Effector memory CD8-positive, alpha-beta T cell (primary cell): ENCODE measurements at regions not wholly inside any gene's neighbourhood (a gene's known extent, or its start where the extent isn't known, plus 50 kb on each side); places are given as distances from the start of the nearest gene placed in this dataset.
A peak's percentile ranks its signal among the peaks of the same experiment; 100 is the strongest.

Source experiments
- ATAC-seq: fragments of 150-1000 bp; cut with Tn5 transposase; replicated peaks from 2 replicates; pipeline ENCODE4 v1.10.0; 2021; ENCODE audit warnings: mild to moderate bottlenecking, moderate library complexity
- DNase-seq, 3 experiments: peaks; one replicate each; pipeline ENCODE4 v3.0.0; 2021
- H3K27ac Mint-ChIP-seq, 2 donors: one replicate each; pipeline ENCODE4 v1.8.0; 2022; ENCODE audit warnings: mild to moderate bottlenecking in 2 of 2, mixed read lengths in 2 of 2, moderate library complexity in 2 of 2
- H3K27me3 Mint-ChIP-seq, 2 donors: one replicate each; pipeline ENCODE4 v1.8.0; 2022; ENCODE audit warnings: mixed read lengths in 2 of 2
- H3K36me3 Mint-ChIP-seq: one replicate; pipeline ENCODE4 v1.8.0; 2022; ENCODE audit warnings: mild to moderate bottlenecking, moderate library complexity, mixed read lengths; ENCODE audit not compliant: insufficient read depth
- H3K4me1 Mint-ChIP-seq, 2 donors: one replicate each; pipeline ENCODE4 v1.8.0; 2022; ENCODE audit warnings: low read depth in 2 of 2, mixed read lengths in 2 of 2
- H3K4me3 Mint-ChIP-seq, 2 donors: one replicate each; pipeline ENCODE4 v1.8.0; 2022; ENCODE audit warnings: mild to moderate bottlenecking in 2 of 2, mixed read lengths in 2 of 2, moderate library complexity in 2 of 2
- H3K9me3 Mint-ChIP-seq, 2 donors: one replicate each; pipeline ENCODE4 v1.8.0; 2022; ENCODE audit warnings: mixed read lengths in 2 of 2

DNA sequence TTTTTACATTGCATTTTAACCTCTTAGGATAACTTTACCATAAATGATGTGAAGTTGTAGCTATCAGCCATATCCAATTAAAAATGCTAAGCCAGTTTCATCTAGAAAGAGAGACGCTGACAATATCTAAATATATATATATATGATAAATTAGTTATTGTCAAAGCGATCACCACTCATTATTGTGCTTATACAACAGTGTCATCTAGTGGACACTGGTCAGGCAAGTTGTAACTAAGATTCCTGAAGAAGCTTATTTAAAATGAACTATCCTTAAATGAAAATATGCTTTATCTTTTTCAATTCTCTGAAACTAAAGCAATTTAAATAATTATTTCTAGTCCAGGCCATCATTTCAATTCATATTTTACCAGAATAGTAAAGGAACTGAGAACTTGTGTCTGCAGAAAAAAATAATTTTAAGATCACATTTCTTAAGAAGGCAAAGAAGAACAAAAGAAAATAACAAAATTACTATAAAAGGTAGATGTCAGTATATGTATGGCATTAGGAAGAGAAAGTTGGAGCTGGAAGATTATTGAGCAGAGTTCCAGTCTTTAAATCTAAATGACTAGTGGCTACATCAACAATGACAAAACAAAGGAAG is 193.3 kb upstream of the SNX7 start:
- H3K4me1 Mint-ChIP-seq, result peaks cover 4 to 9% of the 10 kb centered on the region in 2 donors
- no peak overlapping the region for H3K4me3 Mint-ChIP-seq
- H3K9me3 Mint-ChIP-seq, result no peaks in the 10 kb centered on the region
- H3K36me3 Mint-ChIP-seq, result no peaks in the 10 kb centered on the region
- H3K27ac Mint-ChIP-seq, result no peak overlapping the region
- peak; percentile 48 for ATAC-seq
- peaks cover 0 to 4% of the 10 kb centered on the region in 2 donors for H3K27me3 Mint-ChIP-seq
- peak; percentile 15 to 27 (median 15) for DNase-seq

- H3K4me1 Mint-ChIP-seq, result peaks cover 4 to 9% of the 10 kb centered on the region in 2 donors
- H3K9me3 Mint-ChIP-seq, result no peaks in the 10 kb centered on the region
- H3K27me3 Mint-ChIP-seq, result no peaks in the 10 kb centered on the region
- H3K36me3 Mint-ChIP-seq, result no peaks in the 10 kb centered on the region
- H3K4me3 Mint-ChIP-seq, result no peak overlapping the region
- H3K27ac Mint-ChIP-seq, result peak overlapping the region in 1 of 2 donors; percentile 16
- DNase-seq (no peak), ATAC-seq (no peak)
Observed at GRCh38 chr1:98467586-98467985, 193.9 kb upstream of the SNX7 start.

GRCh38 chr1:98467122-98467521 is 194.4 kb upstream of the SNX7 start:
- Mint-ChIP-seq H3K4me3 (no peak overlapping the region), H3K27ac (no peak overlapping the region), H3K27me3 (no peaks in the 10 kb centered on the region)

GRCh38 chr1:98461873-98462385 is 199.6 kb upstream of the SNX7 start:
- Mint-ChIP-seq H3K27ac (no peak overlapping the region), H3K4me3 (no peak overlapping the region), H3K4me1 (peaks cover 2 to 7% of the 10 kb centered on the region in 2 donors), H3K27me3 (no peaks in the 10 kb centered on the region), H3K36me3 (no peaks in the 10 kb centered on the region), H3K9me3 (no peaks in the 10 kb centered on the region)
- ATAC-seq (no peak), DNase-seq (no peak)

More at GRCh38 chr1:98467122-98467521, 194.4 kb upstream of the SNX7 start:
- ATAC-seq, result no peak
- Mint-ChIP-seq H3K36me3 (no peaks in the 10 kb centered on the region), H3K9me3 (no peaks in the 10 kb centered on the region), H3K4me1 (peaks cover 4 to 9% of the 10 kb centered on the region in 2 donors)
- DNase-seq, result no peak

GRCh38 chr1:98460136-98460535 is 201.4 kb upstream of the SNX7 start:
- Mint-ChIP-seq H3K4me1 (no peaks in the 10 kb centered on the region), H3K36me3 (no peaks in the 10 kb centered on the region)

DNA sequence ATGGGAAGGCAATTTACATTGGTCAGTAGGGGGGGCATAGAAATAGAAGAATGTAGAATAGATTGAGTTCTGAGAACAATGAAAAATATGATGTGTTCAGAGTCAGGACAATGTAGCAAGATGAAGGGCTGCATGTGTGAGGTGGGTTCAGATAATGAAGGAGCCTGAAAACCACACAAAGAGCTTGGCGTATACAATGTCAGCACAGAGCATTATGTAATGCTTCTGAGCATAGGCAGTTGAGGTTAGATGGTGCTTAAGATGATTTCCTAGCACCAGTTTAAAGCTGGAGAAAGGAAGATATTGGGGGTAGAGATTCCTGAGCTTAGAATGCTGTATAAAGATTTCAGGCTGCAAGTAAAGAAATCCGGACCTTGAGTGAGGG is 202.0 kb upstream of the SNX7 start:
- no peaks in the 10 kb centered on the region for H3K4me1 Mint-ChIP-seq
- H3K27ac Mint-ChIP-seq, result no peak overlapping the region
- ATAC-seq, result no peak
- H3K9me3 Mint-ChIP-seq, result no peaks in the 10 kb centered on the region
- no peaks in the 10 kb centered on the region for H3K36me3 Mint-ChIP-seq
- H3K27me3 Mint-ChIP-seq, result peaks cover 11 to 16% of the 10 kb centered on the region in 2 donors
- H3K4me3 Mint-ChIP-seq, result no peak overlapping the region
- no peak for DNase-seq

More at GRCh38 chr1:98460136-98460535, 201.4 kb upstream of the SNX7 start:
- DNase-seq (no peak), ATAC-seq (no peak)
- Mint-ChIP-seq H3K9me3 (no peaks in the 10 kb centered on the region), H3K4me3 (no peak overlapping the region), H3K27me3 (peaks cover 6 to 10% of the 10 kb centered on the region in 2 donors), H3K27ac (no peak overlapping the region)

GRCh38 chr1:98458511-98459485 is 202.7 kb upstream of the SNX7 start:
- H3K9me3 Mint-ChIP-seq, result no peaks in the 10 kb centered on the region
- H3K4me1 Mint-ChIP-seq, result no peaks in the 10 kb centered on the region
- no peak overlapping the region for H3K27ac Mint-ChIP-seq
- no peaks in the 10 kb centered on the region for H3K36me3 Mint-ChIP-seq
- H3K27me3 Mint-ChIP-seq, result peaks cover 14 to 19% of the 10 kb centered on the region in 2 donors
- no peak for DNase-seq
- H3K4me3 Mint-ChIP-seq, result no peak overlapping the region
- ATAC-seq, result no peak

GRCh38 chr1:98457248-98457647 is 204.3 kb upstream of the SNX7 start:
- DNase-seq (no peak), ATAC-seq (no peak)
- Mint-ChIP-seq H3K27ac (no peak overlapping the region), H3K9me3 (no peaks in the 10 kb centered on the region), H3K27me3 (peaks cover 19 to 22% of the 10 kb centered on the region in 2 donors), H3K4me3 (no peak overlapping the region), H3K36me3 (no peaks in the 10 kb centered on the region), H3K4me1 (no peaks in the 10 kb centered on the region)

- ATAC-seq, result no peak
- Mint-ChIP-seq H3K27me3 (peaks cover 19 to 22% of the 10 kb centered on the region in 2 donors), H3K4me1 (no peaks in the 10 kb centered on the region), H3K4me3 (no peak overlapping the region), H3K27ac (no peak overlapping the region), H3K36me3 (no peaks in the 10 kb centered on the region), H3K9me3 (no peaks in the 10 kb centered on the region)
- no peak for DNase-seq
Observed at GRCh38 chr1:98454666-98455065, 206.9 kb upstream of the SNX7 start.

GRCh38 chr1:98453066-98453465 is 208.5 kb upstream of the SNX7 start:
- Mint-ChIP-seq H3K27me3 (peaks cover 19 to 22% of the 10 kb centered on the region in 2 donors), H3K4me1 (no peaks in the 10 kb centered on the region), H3K27ac (no peak overlapping the region), H3K4me3 (no peak overlapping the region), H3K36me3 (no peaks in the 10 kb centered on the region), H3K9me3 (no peaks in the 10 kb centered on the region)
- DNase-seq (no peak), ATAC-seq (no peak)

DNA sequence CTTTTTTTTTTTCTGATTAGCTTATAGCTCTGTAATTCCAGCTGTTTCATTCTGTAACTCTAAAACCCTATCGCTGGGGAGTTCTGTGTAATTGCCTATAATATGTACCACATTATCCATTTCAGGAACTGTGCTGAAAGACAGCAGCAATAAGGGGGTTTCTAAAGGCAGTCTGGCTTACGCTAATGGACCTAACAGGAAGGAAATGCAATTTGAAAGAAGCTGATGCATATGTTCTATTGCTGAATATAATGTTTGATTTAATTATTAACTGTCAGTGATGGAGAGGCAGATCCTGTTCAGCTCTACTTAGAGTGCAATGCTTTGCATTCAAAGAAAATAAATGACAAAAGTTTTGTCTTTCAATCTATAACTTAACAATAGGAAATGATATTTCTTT is 209.4 kb upstream of the SNX7 start:
- no peak overlapping the region for H3K4me3 Mint-ChIP-seq
- no peaks in the 10 kb centered on the region for H3K4me1 Mint-ChIP-seq
- ATAC-seq, result no peak
- no peak overlapping the region for H3K27ac Mint-ChIP-seq
- peaks cover 19 to 22% of the 10 kb centered on the region in 2 donors for H3K27me3 Mint-ChIP-seq
- no peak for DNase-seq
- no peaks in the 10 kb centered on the region for H3K9me3 Mint-ChIP-seq
- H3K36me3 Mint-ChIP-seq, result no peaks in the 10 kb centered on the region

GRCh38 chr1:98441281-98441680 is 220.2 kb upstream of the SNX7 start:
- H3K36me3 Mint-ChIP-seq, result no peaks in the 10 kb centered on the region
- no peak overlapping the region for H3K4me3 Mint-ChIP-seq
- DNase-seq (no peak), ATAC-seq (no peak)
- no peaks in the 10 kb centered on the region for H3K9me3 Mint-ChIP-seq
- H3K4me1 Mint-ChIP-seq, result no peaks in the 10 kb centered on the region
- no peak overlapping the region for H3K27ac Mint-ChIP-seq
- no peaks in the 10 kb centered on the region for H3K27me3 Mint-ChIP-seq

DNA sequence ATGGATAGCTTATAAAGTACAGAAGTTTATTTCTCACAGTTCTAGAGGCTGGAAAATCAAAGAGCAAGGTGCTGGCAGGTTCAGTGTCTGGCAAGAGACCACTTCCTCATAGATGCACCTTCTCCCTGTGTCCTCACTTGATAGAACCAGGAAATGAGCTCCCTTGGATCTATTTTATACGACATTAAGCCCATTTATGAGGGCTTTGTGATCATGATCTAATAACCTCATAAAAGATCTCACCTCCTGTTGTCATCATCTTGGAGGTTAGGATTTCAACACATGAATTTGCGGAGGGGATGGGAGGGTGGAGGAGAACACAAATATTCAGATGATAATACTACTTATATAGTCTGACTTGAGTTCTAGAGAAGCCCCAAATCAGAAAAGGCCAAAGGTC is 222.1 kb upstream of the SNX7 start:
- Mint-ChIP-seq H3K36me3 (no peaks in the 10 kb centered on the region), H3K27ac (no peak overlapping the region), H3K9me3 (no peaks in the 10 kb centered on the region), H3K4me1 (peaks cover 3 to 9% of the 10 kb centered on the region in 2 donors), H3K4me3 (no peak overlapping the region), H3K27me3 (no peaks in the 10 kb centered on the region)
- DNase-seq (no peak), ATAC-seq (no peak)

- DNase-seq, result no peak
- peaks cover 3 to 9% of the 10 kb centered on the region in 2 donors for H3K4me1 Mint-ChIP-seq
- H3K27me3 Mint-ChIP-seq, result no peaks in the 10 kb centered on the region
- no peaks in the 10 kb centered on the region for H3K9me3 Mint-ChIP-seq
- H3K4me3 Mint-ChIP-seq, result no peak overlapping the region
- no peak overlapping the region for H3K27ac Mint-ChIP-seq
- ATAC-seq, result no peak
- no peaks in the 10 kb centered on the region for H3K36me3 Mint-ChIP-seq
Observed at GRCh38 chr1:98437540-98437939, 224.0 kb upstream of the SNX7 start.
